ENCODE measurements at regions not wholly inside any gene's neighbourhood (a gene's known extent, or its start where the extent isn't known, plus 50 kb on each side); places are given as distances from the start of the nearest gene placed in this dataset.

- DNase-seq (ENCODE audit: low spot score), result no peak
- no peaks in the 10 kb centered on the region for H3K9me3 ChIP-seq
- H3K27ac ChIP-seq, result no peak overlapping the region
- TF ChIP-seq POLR2A (IDR thresholded peaks at IDR 0.05), result no peak
- TF ChIP-seq POLR2AphosphoS5 (IDR thresholded peaks at IDR 0.05), result no peak
- no peak for TF ChIP-seq CTCF (IDR thresholded peaks at IDR 0.05)
- H3K27me3 ChIP-seq (replicated peaks; ENCODE audit: insufficient read depth), result no peaks in the 10 kb centered on the region
- no peak overlapping the region for H3K4me3 ChIP-seq
- H3K36me3 ChIP-seq, result no peaks in the 10 kb centered on the region
- WGBS, result 89% methylated on average over 2 of the region's 2 CpGs
- H3K4me1 ChIP-seq (replicated peaks), result no peaks in the 10 kb centered on the region
- intact Hi-C loops (cut with DNase I), result no loop called here
These were observed 69.1 kb upstream of the COMTD1 start for GRCh38 chr10:75304741-75305390.

GRCh38 chr10:75304313-75304712, 68.6 kb upstream of the COMTD1 start:
- Histone ChIP-seq H3K27me3 (replicated peaks; ENCODE audit: insufficient read depth) (no peaks in the 10 kb centered on the region), H3K4me3 (no peak overlapping the region), H3K27ac (no peak overlapping the region), H3K4me1 (replicated peaks) (no peaks in the 10 kb centered on the region), H3K9me3 (no peaks in the 10 kb centered on the region), H3K36me3 (no peaks in the 10 kb centered on the region)
- intact Hi-C loops (cut with DNase I), result no loop called here
- TF ChIP-seq POLR2A (IDR thresholded peaks at IDR 0.05), result no peak
- no peak for TF ChIP-seq POLR2AphosphoS5 (IDR thresholded peaks at IDR 0.05)
- no peak for TF ChIP-seq CTCF (IDR thresholded peaks at IDR 0.05)
- no peak for DNase-seq (ENCODE audit: low spot score)
- 57% methylated on average over 1 of the region's 1 CpG for WGBS

GRCh38 chr10:75303045-75303777, 67.5 kb upstream of the COMTD1 start:
- no peak overlapping the region for H3K27ac ChIP-seq
- TF ChIP-seq POLR2AphosphoS5 (IDR thresholded peaks at IDR 0.05) (no peak), CTCF (IDR thresholded peaks at IDR 0.05) (no peak), POLR2A (IDR thresholded peaks at IDR 0.05) (no peak)
- intact Hi-C loops (cut with DNase I), result no loop called here
- H3K36me3 ChIP-seq, result no peaks in the 10 kb centered on the region
- no peak for DNase-seq (ENCODE audit: low spot score)
- no peak overlapping the region for H3K4me3 ChIP-seq
- WGBS, result 91% methylated on average over 2 of the region's 2 CpGs
- no peaks in the 10 kb centered on the region for H3K27me3 ChIP-seq (replicated peaks; ENCODE audit: insufficient read depth)
- no peaks in the 10 kb centered on the region for H3K9me3 ChIP-seq
- no peaks in the 10 kb centered on the region for H3K4me1 ChIP-seq (replicated peaks)

GRCh38 chr10:75302029-75302428, 66.3 kb upstream of the COMTD1 start:
- DNase-seq (ENCODE audit: low spot score), result no peak

More at GRCh38 chr10:75302029-75302428, 66.3 kb upstream of the COMTD1 start:
- intact Hi-C loops (cut with DNase I), result no loop called here
- H3K27ac ChIP-seq, result no peak overlapping the region
- no peaks in the 10 kb centered on the region for H3K27me3 ChIP-seq (replicated peaks; ENCODE audit: insufficient read depth)
- H3K9me3 ChIP-seq, result no peaks in the 10 kb centered on the region
- 86% methylated on average over 1 of the region's 1 CpG for WGBS
- H3K36me3 ChIP-seq, result no peaks in the 10 kb centered on the region
- H3K4me3 ChIP-seq, result no peak overlapping the region
- TF ChIP-seq POLR2A (IDR thresholded peaks at IDR 0.05), result no peak
- TF ChIP-seq POLR2AphosphoS5 (IDR thresholded peaks at IDR 0.05), result no peak
- TF ChIP-seq CTCF (IDR thresholded peaks at IDR 0.05), result no peak
- no peaks in the 10 kb centered on the region for H3K4me1 ChIP-seq (replicated peaks)

All from prostate gland (tissue), 2 donors.